GM19455 (cell line): ENCODE measurements at regions not wholly inside any gene's neighbourhood (a gene's known extent, or its start where the extent isn't known, plus 50 kb on each side); places are given as distances from the start of the nearest gene placed in this dataset.
"Not testable (repeated sequence)": the region's sequence is repeated elsewhere in the genome, so short reads cannot be mapped to it uniquely, and the experiment has no call there.

Source experiments
- ATAC-seq: cut with Tn5 transposase; IDR thresholded peaks from one replicate; pipeline ENCODE4 v1.9.1; 2021; ENCODE audit not compliant: unreplicated experiment

DNA sequence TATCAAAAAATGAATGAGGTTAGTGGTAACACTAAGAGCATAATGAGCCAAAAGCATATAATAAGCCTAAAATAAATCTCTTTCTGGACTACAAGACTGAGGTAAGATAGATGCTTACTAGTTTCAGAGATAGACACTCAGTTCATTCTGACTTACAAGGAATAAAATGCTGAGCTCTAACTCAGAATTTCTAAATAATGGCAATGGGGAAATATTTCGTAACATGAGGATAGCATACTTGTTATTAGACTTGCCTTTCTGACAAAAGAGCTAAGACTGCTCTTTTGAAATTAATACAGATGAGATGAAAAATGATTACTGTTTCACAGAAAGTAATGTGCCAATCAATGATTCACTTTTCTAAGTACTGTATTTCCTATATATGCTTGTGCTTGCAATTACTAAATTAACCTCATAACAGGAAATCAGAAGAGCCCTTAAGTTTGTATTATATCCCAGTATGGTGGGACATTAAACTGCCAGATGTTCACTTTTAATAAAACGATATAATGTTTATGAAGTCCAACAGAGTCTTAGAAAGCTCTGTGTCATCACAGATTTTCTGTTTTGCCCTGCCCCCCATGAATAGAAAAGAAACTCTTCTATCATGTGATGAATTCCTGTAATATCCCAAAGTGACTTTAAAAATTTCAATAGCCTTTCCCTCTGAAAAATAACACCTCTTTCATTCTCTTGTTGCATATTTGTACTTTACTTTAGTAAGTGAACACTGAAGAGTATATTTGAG lies 2771.0 kb upstream of the PCDH20 start:
- ATAC-seq = no peak

DNA sequence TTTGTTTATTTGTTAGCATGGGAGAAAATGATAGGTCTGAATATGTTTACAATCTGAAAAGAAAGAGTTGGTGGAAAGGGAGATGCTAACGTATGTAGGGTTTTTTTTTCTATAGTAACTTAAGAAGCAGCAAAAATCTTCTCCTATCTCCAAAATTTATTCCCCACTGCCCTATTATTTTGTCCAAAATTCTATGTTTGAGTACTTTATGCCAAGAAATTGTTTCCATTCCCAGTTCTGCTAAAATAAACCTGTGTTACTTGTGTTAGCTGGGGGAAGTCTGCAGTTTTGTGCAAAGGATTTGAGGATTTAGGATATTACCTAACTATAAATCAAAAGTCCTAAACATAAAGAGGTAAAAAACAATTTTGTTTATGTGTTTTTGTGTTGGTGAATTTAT lies 2770.4 kb upstream of the PCDH20 start:
- no peak for ATAC-seq

DNA sequence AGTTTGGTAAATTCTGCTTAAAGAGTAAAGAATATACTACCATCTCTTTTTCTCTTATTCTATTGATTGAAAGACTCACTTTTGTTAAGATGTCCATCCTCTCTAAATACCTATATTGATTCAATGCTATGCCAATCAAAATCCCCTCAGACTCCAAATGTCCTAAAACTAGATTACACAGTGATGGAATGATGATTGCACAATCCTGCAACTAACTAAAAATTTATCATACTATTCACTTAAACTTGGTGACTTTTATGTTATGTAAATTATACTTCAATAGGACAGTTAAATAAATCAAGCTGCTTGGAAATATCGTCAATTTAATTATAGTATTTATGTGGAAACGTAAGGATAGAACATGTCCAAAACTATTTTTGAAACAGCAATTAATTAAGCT lies 2765.1 kb upstream of the PCDH20 start:
- ATAC-seq = no peak

DNA sequence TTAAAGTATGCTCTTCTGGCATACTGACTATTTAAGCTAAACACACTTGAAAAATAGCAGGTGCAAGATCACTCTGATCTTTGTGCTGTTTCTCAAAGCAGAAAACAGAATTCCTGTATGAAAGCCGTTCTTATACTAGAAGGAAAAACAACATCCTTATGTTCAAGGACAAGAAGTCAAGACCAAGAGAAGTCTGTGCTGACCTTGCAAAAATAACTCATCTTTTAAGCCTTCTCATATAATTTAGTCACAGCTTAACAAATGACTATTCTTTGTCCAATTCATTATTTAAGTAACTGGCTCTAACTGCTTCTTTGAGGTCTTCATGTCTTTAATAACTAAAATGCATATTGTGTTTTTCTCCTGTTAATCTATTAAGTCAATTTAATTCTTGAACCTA lies 2750.2 kb upstream of the PCDH20 start:
- ATAC-seq = no peak

DNA sequence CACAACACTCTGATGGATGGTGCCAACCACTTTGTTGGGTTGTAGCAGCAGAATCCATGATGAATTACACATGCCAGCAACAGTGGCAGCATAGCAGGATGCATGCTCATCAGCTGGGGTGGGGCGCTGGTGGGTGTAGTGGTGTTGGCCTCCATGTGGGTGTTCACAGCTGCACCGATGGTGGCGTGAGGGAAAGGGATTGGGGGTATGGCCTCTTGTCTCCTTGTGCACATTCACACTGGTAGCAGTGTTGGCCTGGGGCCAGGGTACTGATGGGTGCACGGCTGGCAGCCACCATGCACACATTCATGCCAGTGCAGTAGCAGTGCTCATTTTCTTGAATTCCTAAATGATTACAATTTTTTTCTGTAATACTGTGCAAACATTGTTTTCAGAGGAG lies 2748.8 kb upstream of the PCDH20 start:
- ATAC-seq = no peak

DNA sequence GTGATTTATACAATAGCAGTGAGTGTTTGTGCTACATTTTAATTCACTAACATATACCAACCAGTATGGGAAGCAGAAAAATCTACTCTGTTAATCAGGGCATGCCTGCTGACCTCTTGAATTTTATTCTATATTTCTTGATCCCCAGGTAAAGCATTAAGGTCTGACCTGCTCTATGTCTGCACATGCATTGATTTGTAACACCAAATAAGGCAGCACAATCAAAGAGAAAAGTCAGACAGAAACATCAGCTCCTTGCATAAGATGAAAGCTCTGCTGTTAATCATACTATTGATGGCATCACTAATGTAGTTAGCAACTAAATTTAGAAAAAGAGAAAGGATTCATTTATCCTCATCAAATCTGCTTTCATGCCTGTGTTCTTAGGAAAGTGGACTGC lies 2744.8 kb upstream of the PCDH20 start:
- ATAC-seq = no peak

DNA sequence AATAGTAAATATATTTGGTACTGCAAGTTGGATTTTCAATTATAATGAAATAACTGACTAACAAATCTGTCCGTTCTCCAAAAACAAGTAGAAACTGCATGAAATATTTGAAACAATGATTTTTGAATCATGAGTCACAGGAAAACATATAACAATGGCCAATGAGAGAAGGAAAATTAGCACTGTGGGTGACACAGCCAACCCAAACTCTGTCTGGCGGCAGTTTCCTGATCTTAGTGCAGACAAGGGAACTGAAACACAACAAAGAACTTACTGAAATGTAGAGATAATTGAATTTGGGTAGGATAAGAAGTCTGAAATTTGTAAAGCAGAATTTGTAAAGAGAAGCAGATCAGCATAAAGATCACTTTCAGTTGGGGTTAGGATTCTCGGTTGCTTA lies 2743.3 kb upstream of the PCDH20 start:
- ATAC-seq = no peak

DNA sequence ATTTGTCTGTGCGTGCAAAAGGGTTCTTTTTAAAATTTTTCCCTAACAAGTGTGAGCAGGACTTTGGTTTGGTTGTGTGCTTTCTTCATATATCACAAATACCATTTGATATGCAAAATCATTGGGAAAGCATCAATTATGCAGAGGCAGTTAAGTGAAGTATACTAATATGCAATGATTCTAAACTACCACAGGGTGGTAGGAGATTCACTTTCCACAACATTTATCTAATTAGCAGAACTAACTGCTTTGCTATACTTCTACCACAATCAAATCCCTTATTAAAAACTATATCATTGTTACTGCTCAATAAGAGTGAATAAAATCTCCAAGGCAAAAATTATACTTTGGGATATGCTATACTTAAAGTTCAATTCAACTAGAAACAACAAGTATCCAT lies 2738.9 kb upstream of the PCDH20 start:
- no peak for ATAC-seq

DNA sequence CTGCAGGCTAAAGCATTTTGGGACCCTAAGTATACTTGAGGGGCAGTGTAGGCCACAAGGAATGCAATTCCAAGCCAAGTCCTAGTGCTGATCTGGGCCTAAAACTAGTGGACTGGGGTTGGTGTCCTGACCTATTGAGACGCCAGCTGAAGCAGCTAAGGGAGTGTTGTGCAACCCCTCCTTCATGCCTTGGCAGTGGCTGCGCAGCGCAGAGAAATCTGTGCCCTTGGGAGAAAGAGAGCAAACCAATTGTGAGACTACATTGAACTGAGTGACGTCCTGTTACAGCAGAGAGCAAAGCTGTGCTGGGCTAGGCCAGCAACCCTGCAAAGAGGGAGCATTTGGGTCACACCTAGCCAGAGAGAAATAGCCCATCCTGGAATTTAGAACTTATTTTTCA lies 2715.0 kb upstream of the PCDH20 start:
- ATAC-seq = no peak

DNA sequence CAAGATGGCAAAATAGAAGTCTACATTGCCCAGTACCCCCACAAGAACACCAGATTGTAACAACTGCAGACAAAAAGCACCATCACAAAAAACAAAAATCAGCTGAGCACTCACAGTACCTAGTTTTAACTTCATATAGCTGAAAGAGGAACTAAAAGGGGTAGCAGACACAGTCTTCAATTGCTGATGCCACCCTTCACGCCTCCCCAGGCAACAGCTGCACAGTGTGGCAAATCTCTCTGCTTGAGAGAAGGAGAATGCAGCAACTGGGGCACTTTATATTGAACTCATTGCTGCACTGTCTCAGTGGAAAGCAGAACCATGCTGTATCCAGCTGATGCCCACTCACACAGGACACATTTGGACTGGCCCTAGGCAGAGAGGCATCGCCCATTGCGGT lies 2714.5 kb upstream of the PCDH20 start:
- no peak for ATAC-seq

DNA sequence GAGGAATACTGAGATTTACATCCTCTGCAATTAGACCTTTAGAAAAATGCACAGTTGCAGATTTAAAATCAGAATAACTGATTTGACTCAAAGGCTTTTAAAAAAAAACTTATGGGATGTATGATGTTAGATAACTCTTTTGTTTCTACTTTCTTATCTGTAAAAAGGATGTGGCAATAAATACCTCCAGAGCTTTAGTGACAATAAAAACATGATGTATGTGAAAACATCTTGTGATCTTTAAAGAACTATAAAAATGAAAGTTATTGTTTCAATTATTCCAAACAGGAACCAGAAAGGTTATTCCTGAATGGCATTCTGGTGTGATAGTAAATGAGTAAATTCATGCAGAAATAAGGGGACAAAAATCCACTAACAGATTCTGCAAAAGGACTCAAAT lies 2712.2 kb upstream of the PCDH20 start:
- no peak for ATAC-seq

DNA sequence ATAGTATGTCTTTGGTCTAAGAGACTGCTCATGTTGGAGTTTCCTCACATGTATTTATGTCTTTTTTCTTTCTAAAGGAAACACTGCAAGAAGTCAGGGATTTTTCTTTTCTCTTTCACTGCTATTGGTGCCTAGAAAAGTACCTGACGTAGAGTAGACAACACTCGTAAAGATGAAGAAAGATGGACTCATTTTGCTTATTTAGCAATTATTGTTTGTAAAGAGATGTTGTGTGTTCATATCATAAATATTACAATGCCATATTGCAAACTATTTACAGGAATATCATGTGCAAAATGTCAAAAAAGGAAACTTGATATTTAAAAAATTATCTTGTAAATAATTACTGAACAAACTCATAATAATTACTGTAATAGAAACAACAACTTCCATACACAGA lies 2711.5 kb upstream of the PCDH20 start:
- ATAC-seq = no peak

DNA sequence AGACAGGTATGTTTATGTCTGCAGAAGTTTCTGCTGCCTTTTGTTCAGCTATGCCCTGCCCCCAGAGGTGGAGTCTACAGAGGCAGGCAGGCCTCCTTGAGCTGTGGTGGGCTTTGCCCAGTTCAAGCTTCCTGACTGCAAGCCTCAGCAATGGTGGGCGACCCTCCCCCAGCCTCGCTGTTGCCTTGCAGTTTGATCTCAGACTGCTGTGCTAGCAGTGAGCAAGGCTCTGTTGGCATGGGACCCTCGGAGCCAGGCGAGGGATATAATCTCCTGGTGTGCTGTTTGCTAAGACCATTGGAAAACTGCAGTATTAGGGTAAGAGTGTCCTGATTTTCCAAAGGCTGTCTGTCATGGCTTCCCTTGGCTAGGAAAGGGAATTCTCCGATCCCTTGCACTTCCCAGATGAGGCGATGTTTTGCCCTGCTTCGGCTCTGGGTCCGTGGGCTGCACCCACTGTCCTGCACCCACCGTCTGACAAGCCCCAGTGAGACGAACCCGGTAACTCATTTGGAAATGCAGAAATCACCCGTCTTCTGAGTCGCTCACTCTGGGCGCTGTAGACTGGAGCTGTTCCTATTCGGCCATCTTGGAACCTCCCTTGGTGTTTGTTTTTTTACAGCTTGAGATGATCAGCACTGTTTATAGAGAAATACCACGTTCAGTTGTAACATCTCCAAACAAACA lies 2705.5 kb upstream of the PCDH20 start:
- ATAC-seq = not testable (repeated sequence)

DNA sequence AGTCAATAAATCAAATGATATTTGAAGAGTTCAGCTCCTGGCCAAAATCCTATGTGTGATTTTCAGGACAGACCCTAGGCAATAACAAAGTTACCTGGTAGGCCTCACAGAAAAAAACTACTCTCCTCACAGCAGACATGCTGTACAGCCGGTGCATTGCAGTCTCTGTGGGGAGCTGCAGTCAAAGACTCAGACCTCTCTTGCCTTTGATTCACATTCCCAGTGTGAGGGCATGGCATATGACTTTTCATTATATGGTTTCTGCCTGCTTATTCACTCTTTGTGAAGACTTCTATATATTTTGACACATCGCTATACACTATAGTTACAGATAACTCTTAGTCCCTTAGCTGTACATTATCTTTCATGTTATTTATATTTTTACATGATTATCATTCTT lies 2684.3 kb upstream of the PCDH20 start:
- ATAC-seq = no peak

DNA sequence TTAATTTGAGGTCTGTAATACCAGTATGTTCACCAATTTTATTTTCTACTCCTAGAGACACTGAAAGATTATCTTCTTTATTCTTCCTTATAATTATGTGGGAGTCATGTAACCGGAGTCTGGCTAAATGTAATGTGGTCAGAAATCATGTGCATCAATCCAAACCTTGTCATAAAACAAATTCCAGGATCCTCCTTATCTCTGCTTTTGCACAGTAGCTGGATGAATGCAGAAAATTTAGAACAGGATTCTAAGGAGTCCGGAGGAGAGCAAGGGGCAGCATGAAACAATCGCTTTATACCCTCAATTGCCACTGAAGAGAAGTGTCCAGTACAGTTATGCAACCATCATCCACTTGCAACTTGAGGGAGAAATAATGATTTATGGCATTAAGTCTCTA lies 2674.7 kb upstream of the PCDH20 start:
- no peak for ATAC-seq

DNA sequence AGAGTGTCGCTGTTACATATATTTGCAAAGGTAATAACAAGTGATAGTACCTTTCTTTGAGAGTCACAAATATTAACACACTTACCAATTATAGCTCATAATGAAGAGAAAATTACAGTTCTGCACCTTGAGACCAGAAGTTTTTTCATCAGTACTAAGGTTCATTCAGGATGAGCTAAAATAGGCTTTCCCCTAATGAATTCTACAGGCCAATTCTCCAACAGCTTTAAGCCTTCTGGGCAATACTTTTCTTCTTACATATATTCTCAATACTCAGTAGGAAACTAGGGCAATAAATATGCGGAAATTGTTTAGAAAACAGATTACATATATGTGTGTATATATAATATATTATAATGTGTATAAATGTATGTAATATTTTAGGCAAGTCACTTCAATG lies 2672.8 kb upstream of the PCDH20 start:
- no peak for ATAC-seq

DNA sequence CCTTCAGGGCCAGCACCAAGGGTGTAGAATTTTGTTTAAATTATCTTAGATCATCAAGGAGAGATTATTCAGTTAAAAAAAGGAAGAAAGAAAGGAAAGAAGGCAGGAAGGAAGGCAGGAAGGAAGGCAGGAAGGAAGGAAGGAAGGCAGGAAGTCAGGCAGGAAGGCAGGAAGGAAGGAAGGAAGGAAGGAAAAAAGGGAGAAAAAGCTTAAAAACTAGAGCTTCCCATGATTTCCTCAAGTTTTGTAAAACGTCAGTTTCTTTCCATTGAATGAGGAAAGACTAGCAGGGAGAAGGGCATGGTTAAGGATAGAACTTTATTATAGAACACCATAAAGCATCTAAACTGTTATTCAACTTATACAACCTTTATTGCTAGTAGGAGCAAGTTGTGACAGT lies 2672.0 kb upstream of the PCDH20 start:
- ATAC-seq = no peak

DNA sequence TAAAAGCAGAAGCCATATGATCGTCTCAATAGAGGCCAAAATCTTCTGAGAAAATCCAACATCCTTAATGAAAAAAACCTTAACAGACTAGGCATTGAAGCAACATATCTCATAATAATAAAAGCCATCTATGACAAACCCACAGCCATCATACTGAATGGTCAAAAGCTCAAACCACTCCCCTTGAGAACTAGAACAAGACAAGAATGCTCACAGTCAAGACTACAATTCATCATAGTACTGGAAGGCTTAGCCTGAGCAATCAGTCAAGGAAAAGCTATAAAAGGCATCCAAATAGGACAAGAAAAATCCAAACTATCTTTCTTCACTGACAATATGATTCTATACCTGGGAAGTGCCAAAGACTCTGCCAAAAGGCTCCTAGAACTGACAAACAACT lies 2668.2 kb upstream of the PCDH20 start:
- ATAC-seq = no peak

DNA sequence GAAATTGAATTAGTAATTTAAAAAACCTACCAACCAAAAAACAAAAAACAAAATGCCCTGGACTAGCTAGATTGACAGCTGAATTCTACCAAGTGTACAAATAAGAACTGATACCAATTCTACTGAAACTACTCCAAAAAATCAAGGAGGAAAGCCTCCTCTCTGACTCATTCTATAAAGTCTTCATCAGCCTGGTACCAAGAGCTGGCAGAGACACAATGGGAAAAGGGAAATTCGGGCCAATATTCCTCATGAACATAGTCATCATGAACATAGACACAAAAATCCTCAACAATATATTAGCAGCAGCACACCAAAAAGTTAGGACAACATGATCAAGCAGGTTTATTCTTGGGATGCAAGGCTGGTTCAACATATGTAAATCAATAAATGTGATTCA lies 2667.7 kb upstream of the PCDH20 start:
- no peak for ATAC-seq

DNA sequence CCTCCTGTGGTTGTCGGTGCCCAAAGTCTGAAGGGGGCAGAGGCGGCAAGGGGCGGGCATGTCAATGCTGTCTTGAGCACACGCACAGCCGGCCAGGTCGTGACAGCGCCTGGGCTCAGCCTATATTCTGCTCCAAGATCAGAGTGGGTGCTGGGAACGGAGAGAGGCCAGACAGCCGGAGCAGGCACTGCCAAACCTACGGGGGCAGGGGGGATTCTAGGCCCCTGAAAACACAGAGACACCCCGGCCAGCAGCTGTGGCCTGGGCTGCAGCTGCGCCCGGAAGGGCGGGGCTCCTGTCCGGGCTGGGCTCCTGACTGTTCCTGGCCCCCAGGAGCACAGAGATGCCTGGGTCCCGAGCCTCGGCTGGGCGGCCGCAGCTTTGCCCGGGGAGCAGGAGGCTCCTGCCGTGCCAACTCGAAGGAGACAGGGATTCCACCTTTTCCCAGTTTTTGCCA lies 2662.9 kb upstream of the PCDH20 start:
- no peak for ATAC-seq

DNA sequence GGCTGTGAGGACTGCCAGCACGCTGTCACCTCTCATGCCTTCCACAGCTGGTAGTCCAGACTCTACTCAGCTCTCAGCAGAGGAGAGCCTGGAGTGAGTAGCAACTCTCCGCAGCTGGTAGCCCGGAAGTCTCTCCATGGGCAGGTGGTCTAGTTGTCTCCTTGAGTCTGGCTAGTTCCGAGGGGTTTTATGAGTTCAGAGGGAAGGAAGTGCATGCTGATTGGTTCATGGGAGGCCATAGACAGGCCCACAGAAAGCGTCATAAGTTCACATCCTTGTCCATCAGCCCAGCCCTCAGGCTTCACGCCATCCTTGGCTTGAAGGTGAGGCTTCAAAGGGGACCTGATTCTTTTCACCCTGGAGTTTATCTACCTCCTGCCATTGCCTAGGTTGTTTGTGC lies 2662.4 kb upstream of the PCDH20 start:
- no peak for ATAC-seq

DNA sequence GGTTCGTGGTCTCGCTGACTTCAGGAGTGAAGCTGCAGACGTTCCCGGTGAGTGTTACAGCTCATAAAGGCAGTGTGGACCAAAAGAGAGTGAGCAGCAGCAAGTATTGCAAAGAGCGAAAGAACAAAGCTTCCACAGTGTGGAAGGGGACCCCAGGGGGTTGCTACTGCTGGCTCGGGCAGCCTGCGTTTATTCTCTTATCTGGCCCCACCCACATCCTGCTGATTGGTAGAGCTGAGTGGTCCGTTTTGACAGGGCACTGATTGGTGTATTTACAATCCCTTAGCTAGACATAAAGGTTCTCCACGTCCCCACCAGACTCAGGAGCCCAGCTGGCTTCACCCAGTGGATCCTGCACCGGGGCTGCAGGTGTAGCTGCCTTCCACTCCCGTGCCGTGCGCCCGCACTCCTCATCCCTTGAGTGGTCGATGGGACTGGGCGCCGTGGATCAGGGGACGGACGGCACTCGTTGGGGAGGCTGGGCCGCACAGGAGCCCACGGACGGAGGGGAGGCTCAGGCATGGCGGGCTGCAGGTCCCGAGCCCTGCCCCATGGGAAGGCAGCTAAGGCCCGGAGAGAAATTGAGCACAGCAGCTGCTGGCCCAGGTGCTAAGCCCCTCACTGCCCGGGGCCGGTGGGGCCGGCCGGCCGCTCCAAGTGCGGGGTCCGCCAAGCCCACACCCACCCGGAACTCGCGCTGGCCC lies 2661.6 kb upstream of the PCDH20 start:
- not testable (repeated sequence) for ATAC-seq
